Suprapubic skin (tissue), 4 donors: ENCODE measurements at regions not wholly inside any gene's neighbourhood (a gene's known extent, or its start where the extent isn't known, plus 50 kb on each side); places are given as distances from the start of the nearest gene placed in this dataset.

ENCODE experiments used
- DNase-seq, 2 donors: peaks; one replicate each; pipeline ENCODE4 v3.0.0-alpha.2; 2019; ENCODE audit warnings: low spot score in 2 of 2
- H3K27ac ChIP-seq: fragments of 200-600 bp; sonication (generic); one replicate; pipeline ENCODE4 v1.5.1; 2019
- H3K27me3 ChIP-seq: fragments of 200-600 bp; sonication (generic); one replicate; pipeline ENCODE4 v1.5.1; 2019
- H3K36me3 ChIP-seq: fragments of 200-600 bp; sonication (generic); one replicate; pipeline ENCODE4 v1.5.1; 2019
- H3K4me1 ChIP-seq: fragments of 200-600 bp; sonication (generic); one replicate; pipeline ENCODE4 v1.5.1; 2019
- H3K4me3 ChIP-seq: fragments of 200-600 bp; sonication (generic); one replicate; pipeline ENCODE4 v1.5.1; 2019; ENCODE audit warnings: mild to moderate bottlenecking
- H3K9me3 ChIP-seq: fragments of 200-600 bp; sonication (generic); one replicate; pipeline ENCODE4 v1.5.1; 2019
- EP300 ChIP-seq: sonication (generic); formaldehyde crosslinking; IDR thresholded peaks from one replicate; pipeline ENCODE4 v1.6.1; 2017; ENCODE audit warnings: antibody characterized with exemption
- POLR2A ChIP-seq, 2 donors: fragments of 450-650 bp; IDR thresholded peaks; one replicate each; pipeline ENCODE4 v1.6.1; 2017; ENCODE audit warnings: antibody characterized with exemption in 2 of 2, mild to moderate bottlenecking in 2 of 2, moderate library complexity in 2 of 2
- POLR2AphosphoS5 ChIP-seq, 3 donors: sonication (generic); formaldehyde crosslinking; IDR thresholded peaks; one replicate each; pipeline ENCODE4 v1.6.1; 2017; ENCODE audit warnings: antibody characterized with exemption in 3 of 3
- WGBS: methylation state at CpG from one replicate; pipeline ENCODE4 v1.1.5; 2018; 5-methylcytosine and 5-hydroxymethylcytosine counted together
- TF ChIP-seq, protein P1 (sequence below), 2 donors: fragments of 200-600 bp in 1 of 2; fragments of 450-650 bp in 1 of 2; sonication (generic) in 1 of 2; IDR thresholded peaks; one replicate each; pipeline ENCODE4 v1.5.1; 2016 to 2019; ENCODE audit warnings: antibody characterized with exemption in 2 of 2, mild to moderate bottlenecking in 1 of 2, moderate library complexity in 1 of 2

- DNase-seq: no peak
- 62% methylated on average over 1 of the region's 1 CpG for WGBS
- Histone ChIP-seq H3K9me3 (no peaks in the 10 kb centered on the region), H3K4me3 (no peak overlapping the region), H3K27ac (no peak overlapping the region), H3K4me1 (no peaks in the 10 kb centered on the region), H3K27me3 (no peaks in the 10 kb centered on the region), H3K36me3 (no peaks in the 10 kb centered on the region)
- TF ChIP-seq, protein P1, sequence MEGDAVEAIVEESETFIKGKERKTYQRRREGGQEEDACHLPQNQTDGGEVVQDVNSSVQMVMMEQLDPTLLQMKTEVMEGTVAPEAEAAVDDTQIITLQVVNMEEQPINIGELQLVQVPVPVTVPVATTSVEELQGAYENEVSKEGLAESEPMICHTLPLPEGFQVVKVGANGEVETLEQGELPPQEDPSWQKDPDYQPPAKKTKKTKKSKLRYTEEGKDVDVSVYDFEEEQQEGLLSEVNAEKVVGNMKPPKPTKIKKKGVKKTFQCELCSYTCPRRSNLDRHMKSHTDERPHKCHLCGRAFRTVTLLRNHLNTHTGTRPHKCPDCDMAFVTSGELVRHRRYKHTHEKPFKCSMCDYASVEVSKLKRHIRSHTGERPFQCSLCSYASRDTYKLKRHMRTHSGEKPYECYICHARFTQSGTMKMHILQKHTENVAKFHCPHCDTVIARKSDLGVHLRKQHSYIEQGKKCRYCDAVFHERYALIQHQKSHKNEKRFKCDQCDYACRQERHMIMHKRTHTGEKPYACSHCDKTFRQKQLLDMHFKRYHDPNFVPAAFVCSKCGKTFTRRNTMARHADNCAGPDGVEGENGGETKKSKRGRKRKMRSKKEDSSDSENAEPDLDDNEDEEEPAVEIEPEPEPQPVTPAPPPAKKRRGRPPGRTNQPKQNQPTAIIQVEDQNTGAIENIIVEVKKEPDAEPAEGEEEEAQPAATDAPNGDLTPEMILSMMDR (IDR thresholded peaks at IDR 0.05): no peak
- TF ChIP-seq POLR2AphosphoS5 (IDR thresholded peaks at IDR 0.05) (no peak), EP300 (no peak), POLR2A (IDR thresholded peaks at IDR 0.05) (no peak)
Observed at GRCh38 chr9:118577121-118577520, 792.1 kb downstream of the BRINP1 start.

DNA sequence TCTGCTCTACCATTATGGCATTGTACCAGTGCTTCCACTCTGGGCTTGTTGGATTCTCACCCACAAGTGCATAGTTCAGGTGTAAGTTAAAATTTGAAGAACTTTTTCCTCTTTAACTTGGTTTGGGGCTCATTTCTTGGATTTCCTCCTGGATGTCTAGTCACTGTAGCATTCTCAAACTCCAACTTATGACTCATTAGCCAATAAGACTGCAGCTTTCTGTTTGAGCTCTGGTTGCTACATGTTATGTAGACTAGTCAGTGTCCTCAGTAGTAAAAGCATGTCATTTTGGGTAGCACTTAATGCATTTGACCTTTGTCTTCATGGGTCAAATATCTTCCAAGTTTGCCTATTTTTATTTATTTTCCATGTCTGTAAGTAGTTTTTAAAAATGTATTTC lies 790.8 kb downstream of the BRINP1 start:
- Histone ChIP-seq H3K9me3 (no peaks in the 10 kb centered on the region), H3K4me1 (no peaks in the 10 kb centered on the region), H3K27ac (no peak overlapping the region), H3K27me3 (no peaks in the 10 kb centered on the region), H3K4me3 (no peak overlapping the region), H3K36me3 (no peaks in the 10 kb centered on the region)
- TF ChIP-seq, protein P1 (IDR thresholded peaks at IDR 0.05): no peak
- TF ChIP-seq POLR2A (IDR thresholded peaks at IDR 0.05) (no peak), POLR2AphosphoS5 (IDR thresholded peaks at IDR 0.05) (no peak), EP300 (no peak)
- DNase-seq: no peak

- DNase-seq: no peak
- no peaks in the 10 kb centered on the region for H3K27me3 ChIP-seq
- H3K27ac ChIP-seq: no peak overlapping the region
- no peaks in the 10 kb centered on the region for H3K9me3 ChIP-seq
- no peaks in the 10 kb centered on the region for H3K4me1 ChIP-seq
- 95% methylated on average over 4 of the region's 4 CpGs for WGBS
- TF ChIP-seq POLR2A (IDR thresholded peaks at IDR 0.05): no peak
- TF ChIP-seq POLR2AphosphoS5 (IDR thresholded peaks at IDR 0.05): no peak
- TF ChIP-seq EP300: no peak
- TF ChIP-seq, protein P1 (IDR thresholded peaks at IDR 0.05): no peak
- H3K36me3 ChIP-seq: no peaks in the 10 kb centered on the region
- no peak overlapping the region for H3K4me3 ChIP-seq
Observed at GRCh38 chr9:118583414-118583813, 785.8 kb downstream of the BRINP1 start.

DNA sequence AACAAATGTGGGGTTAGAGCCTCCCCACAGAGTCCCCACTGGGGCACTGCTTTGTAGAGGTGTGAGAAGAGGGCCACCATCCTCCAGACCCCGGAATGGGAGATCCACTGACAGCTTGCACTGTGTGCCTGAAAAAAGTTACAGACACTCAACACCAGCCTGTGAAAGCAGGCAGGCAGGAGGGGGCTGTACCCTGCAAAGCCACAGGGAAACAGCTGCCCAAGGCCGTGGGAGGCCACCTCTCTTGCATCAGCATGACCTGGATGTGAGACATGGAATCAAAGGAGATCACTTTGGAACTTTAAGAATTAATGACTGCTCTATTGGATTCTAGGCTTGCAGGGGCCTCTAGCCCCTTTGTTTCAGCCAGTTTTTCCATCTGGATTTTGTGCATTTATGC lies 782.3 kb downstream of the BRINP1 start:
- DNase-seq: no peak
- WGBS: 75% methylated on average over 2 of the region's 2 CpGs
- no peaks in the 10 kb centered on the region for H3K27me3 ChIP-seq
- no peak overlapping the region for H3K27ac ChIP-seq
- no peak for TF ChIP-seq POLR2A (IDR thresholded peaks at IDR 0.05)
- TF ChIP-seq, protein P1 (IDR thresholded peaks at IDR 0.05): no peak
- TF ChIP-seq POLR2AphosphoS5 (IDR thresholded peaks at IDR 0.05): no peak
- TF ChIP-seq EP300: no peak
- no peaks in the 10 kb centered on the region for H3K4me1 ChIP-seq
- no peak overlapping the region for H3K4me3 ChIP-seq
- no peaks in the 10 kb centered on the region for H3K36me3 ChIP-seq
- H3K9me3 ChIP-seq: no peaks in the 10 kb centered on the region

GRCh38 chr9:118594428-118594827 lies 774.8 kb downstream of the BRINP1 start:
- Histone ChIP-seq H3K4me3 (no peak overlapping the region), H3K4me1 (no peaks in the 10 kb centered on the region), H3K9me3 (no peaks in the 10 kb centered on the region), H3K27ac (no peak overlapping the region), H3K36me3 (no peaks in the 10 kb centered on the region), H3K27me3 (no peaks in the 10 kb centered on the region)
- 81% methylated on average over 6 of the region's 6 CpGs for WGBS
- DNase-seq: no peak
- no peak for TF ChIP-seq POLR2AphosphoS5 (IDR thresholded peaks at IDR 0.05)
- TF ChIP-seq EP300: no peak
- no peak for TF ChIP-seq POLR2A (IDR thresholded peaks at IDR 0.05)
- TF ChIP-seq, protein P1 (IDR thresholded peaks at IDR 0.05): no peak
